ENCODE measurements at regions not wholly inside any gene's neighbourhood (a gene's known extent, or its start where the extent isn't known, plus 50 kb on each side); places are given as distances from the start of the nearest gene placed in this dataset.

- no peak for DNase-seq
Observed at GRCh38 chr2:66382091-66382490, 52.8 kb upstream of the MEIS1 start.

DNA sequence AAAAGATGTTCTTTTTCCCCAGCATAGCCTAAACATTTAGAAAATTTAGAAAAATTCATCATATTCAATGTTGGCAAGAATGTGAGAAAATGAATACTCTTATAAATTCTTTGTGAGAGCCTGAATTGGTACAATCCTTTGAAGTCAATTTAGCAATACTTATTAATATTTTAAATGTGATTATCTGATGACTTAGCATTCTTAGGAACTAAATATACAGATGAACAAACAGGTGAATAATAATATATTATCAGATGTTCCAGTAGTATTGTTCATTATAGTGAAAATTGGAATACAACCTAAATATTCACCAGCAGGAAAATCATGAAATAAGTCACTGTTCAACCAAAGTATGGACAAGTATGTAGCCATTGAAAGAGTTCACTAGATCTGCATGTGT is 55.5 kb upstream of the MEIS1 start:
- no peak for DNase-seq

DNA sequence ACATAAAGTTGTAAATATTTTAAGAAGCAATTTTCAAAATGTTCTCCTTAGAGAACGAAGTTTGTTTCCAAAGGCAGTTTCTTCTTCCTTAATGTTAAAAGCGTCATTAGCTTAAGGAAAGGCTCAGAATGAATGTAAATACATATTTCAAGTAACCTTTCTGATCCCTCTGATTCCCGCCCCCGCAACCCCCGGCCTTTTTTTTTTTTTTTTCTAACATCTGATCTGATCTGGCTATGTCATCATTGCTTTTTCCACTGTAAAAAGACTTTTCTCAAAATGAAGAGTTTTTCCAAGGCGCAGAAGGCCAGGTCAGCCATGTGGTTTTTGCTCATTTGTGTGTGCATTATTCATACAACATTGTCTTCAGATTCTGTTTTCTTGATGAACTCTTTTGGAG is 57.1 kb upstream of the MEIS1 start:
- DNase-seq = no peak

DNA sequence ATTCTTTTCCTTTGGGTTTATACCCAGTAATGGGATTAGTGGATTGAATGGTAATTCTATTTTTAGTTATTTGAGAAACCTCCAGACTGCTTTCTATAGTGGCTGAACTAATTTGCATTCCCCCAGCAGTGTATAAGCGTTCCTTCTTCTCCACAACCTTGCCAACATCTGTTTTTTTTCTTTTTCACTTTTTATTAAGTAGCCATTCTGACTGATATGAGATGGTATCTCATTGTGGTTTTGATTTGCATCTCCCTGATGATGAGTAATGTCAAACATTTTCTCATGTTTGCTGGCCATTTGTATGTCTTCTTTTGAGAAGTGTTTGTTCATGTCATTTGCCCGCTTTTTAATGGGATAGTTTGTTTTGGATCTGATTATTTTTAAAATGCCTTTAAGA is 64.1 kb upstream of the MEIS1 start:
- no peak for DNase-seq

- DNase-seq = no peak
Observed at GRCh38 chr2:66366619-66367018, 68.3 kb upstream of the MEIS1 start.

DNA sequence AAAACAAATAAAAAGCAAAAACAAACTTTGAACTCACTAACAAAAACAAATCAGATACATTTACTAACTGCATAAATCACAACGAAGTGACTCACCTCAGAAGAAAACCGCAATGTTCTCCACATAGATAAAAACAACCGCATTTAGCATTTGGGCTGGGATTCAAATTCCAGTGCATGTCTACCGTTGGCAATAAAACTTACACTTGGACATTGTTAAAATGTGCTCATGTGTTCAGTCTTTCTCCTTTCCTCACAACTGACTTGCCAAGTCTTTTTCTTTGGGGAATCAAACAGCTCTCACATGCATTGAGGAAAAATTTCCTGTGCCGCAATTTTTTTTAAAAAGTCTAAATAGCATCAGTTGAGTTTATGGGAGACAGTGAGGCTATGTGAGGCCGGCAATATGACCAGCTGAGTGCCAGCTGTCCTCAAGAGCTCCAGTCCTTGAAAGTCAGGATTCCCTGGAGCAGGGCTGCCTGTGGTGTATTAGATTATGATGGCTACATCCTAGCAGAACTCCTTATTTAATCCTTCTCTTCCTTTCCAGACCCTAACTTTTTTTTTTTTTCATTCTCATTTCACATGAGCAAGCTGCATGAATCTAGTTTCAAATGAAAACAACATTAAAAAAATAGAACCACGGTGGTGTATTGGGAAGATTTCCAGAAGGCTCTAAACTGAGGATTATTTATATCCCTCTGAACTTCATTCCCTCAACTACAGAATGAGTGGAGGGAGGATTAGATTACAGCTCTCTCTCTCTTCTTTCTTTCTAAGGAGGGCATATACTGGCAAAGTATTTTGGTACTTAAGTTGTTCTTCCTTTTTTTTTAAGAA is 70.2 kb upstream of the MEIS1 start:
- DNase-seq = no peak

- no peak for DNase-seq
Observed at GRCh38 chr2:66362701-66363100, 72.2 kb upstream of the MEIS1 start.

GRCh38 chr2:66346231-66346664 is 88.7 kb upstream of the MEIS1 start:
- DNase-seq = no peak

DNA sequence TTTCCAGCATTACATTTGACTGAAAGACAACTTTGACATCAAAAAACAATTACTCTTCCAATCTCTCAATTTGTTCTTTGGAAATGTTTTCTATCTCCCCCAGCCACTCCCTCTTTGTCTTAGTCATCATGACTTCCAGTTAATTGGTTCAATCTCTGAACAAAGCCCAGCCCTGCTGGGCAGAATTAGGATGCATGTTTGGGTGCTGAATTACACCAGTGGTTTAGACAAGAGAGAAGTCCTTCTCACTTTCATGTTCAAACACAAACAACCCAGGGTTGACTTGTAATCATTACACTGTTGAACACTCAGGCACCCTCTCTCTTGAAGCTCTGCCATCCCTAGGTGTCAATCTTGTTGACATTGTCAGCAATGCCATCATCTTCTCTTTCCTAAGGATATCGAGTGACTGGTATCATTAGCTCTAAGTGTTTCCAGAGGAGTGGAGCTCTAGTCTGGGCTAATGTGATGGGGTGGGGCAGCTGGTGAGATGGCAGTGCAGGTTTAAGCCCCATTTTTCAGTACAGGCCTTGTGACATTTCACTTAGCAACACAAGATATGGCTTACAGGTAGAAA is 90.8 kb upstream of the MEIS1 start:
- DNase-seq = no peak

DNA sequence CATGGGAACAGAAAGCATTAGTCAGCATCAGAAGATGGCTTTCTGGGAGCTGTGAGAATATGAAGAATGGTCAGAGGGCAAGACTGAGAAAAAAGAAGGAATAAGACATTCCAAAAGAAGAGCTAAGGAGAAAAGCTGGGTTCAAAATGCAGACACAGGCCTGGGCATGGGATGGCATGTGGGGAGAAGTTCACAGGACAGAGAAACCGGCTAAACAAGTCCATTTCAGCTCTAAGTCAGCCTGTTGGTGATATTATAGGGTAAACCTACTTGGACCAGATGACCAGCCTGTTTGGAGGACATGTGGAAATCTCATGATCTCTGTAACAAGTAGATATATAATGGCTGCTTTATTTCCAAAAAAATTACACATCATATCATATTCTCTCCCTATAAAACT is 91.7 kb upstream of the MEIS1 start:
- DNase-seq = no peak

DNA sequence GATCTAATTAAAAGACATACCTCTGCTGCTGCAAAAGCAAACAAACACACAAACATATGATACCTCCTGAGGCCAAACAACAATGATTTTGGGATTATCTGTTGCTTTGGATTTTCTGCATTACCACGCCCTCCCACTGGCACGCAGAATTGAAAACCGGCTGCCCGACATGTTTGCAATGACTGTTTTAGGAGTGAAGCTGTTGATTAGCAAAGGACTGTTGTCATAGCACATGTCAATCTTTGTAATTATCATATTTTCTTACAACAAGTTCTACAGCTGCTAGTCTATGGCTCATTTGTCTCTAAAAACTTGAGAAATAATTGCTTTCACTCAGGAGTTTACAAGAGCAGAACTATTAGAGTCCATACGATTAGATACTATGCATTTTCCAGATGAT is 94.4 kb upstream of the MEIS1 start:
- DNase-seq = no peak

DNA sequence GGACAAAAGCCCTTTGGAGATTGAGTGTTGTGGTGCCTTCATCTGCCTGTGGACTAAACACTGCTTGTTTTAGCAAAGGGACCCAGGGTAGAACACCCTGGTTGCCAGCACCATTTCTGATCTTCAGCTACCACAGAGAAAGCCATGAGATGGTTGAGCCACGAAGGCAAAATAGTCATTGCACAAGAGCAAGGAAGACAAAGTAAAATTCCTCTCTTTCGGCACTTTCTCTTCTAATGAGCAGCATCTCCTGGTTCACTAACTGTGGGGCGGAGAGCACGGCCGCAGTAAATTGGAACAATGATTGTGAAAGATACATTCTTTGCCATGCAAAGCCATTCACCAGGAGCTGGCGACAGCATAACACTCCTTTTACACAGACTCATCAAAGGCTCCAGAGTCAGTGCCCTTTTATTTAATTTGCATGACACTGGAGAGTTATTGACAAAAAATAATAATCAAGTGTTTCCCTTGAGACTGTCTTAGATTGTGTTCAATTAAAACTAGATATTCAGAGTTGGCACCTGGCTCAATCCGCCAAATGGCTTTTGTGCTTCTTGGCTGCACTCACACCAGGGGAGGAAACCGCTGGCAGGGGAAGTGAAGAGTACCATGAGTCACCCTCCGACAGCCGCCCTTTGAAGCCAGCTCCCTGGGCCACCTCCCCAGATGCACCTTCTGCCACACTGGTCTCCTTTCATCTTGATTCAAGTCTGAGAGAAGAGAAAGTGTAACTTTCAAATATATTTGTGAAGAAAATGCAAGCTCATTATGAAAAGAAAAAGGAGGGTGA is 100.5 kb upstream of the MEIS1 start:
- no peak for DNase-seq

DNA sequence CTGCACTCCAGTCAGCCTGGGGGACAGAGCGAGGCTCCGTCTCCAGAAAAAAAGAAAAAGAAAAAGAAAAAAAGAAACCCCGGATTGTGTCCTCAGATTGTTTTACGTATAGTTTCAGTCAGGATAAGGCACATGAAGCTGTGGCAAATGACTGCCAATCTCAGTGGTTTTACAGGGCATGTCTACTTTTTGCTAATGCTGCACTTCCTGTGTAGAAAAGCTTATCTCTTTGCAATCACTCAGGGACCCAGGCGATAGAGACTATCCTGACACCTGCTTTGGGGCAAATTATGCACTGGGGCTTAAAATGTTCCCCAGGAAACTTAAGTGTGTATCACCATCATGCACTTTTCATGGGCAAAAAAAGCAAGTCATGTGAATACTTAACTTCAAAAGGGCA is 103.7 kb upstream of the MEIS1 start:
- no peak for DNase-seq

DNA sequence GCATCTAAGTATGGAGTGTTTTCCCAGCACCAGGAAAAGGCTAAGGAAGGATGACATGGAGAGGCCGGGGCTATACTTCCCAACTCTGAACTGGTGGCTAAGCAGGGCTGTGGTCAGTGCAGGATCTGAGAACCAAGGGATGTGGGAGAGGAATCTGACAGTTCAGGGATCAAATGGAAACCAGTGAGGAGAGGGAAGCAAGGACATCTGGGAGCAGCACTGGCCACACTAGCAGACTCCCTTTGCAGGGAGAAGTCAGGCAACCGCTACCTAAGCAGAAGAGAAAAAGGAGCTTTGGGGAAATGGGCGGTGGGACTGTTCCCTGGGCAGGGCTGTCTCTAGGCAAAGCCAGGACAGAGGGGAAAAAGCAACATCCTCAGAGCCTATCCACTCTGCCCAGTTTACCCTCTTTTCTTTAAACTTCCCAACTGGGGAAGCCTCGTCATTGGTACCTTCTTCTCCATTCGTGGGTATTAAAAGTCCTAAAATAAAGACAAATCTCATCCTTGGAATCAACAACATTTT is 105.8 kb upstream of the MEIS1 start:
- no peak for DNase-seq

DNA sequence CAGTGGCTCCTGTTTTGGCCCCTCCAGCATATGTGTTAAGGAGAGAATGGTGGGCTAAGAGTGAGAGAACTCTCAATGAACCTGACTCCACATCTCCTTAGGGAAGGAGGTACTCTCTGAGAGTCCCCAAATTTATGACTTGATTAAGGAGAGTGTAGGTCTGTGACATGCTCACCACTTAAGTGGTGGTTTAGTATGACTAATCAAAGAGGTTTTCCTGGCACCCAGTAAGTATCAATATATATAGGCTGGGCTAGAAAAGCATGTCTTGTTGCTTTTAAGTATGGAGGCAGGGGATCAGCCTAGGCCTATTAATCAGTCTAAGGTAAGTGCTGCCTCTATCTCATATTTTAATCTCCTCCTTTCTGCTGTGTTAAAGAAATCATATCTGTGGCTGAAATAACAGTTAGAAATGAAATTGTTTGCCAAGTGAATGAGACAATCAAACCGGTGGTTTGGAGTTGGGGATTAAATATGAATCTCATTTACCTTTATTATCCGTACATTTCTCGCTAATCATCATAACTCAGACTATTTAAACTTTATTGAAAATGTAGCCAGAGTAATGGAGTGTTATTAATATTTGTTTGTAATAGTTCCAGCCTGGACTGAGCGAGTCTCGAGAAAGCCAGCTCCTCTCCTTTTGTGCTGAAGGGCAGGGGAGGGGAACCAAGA is 107.7 kb upstream of the MEIS1 start:
- no peak for DNase-seq

- no peak for DNase-seq
Observed at GRCh38 chr2:66324909-66325528, 109.9 kb upstream of the MEIS1 start.

DNA sequence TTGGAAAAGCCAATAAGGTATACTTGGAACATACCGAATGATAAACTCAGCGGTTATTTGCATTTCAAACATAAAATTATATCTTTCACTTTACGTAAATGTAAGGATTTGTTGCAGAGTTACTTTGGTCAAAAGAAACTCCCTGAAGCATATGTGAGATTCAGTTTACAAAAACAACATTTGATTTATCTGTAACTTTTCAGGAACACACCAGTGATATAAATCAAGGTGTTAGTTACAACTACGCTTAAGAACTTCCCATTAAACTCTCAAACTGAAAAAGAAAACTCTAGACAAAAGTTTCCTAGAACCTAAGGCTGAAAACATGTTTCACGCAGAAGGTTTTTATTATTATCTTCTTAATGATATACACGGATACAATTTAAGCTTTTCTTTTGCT is 110.6 kb upstream of the MEIS1 start:
- DNase-seq = no peak

DNA sequence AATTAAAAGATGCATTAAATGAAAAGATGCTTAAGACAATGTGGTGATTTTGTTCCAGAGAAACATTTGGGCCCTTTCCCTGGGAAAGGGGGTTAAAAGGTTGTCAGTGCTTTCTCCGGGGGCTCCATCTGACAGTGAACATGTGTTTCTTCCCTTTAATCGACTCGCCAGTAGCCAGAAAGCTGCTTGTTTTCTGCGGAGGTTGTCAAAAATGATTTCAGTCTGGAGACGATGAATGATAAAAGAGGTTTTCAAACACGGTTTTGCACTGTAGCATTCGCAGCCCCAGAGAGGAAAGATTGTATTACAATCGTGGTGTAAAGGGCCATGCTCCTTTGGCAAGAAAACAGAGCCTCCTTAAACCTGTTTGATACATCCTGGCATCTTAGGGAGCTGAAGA is 111.5 kb upstream of the MEIS1 start:
- DNase-seq = no peak

GRCh38 chr2:66322506-66323260 is 112.2 kb upstream of the MEIS1 start:
- DNase-seq = no peak

GRCh38 chr2:66318009-66318561 is 116.8 kb upstream of the MEIS1 start:
- DNase-seq = no peak

GRCh38 chr2:66317268-66317890 is 117.5 kb upstream of the MEIS1 start:
- DNase-seq = no peak
